CD8-positive, alpha-beta memory T cell (primary cell): ENCODE measurements at regions not wholly inside any gene's neighbourhood (a gene's known extent, or its start where the extent isn't known, plus 50 kb on each side); places are given as distances from the start of the nearest gene placed in this dataset.
A peak's percentile ranks its signal among the peaks of the same experiment; 100 is the strongest.

Experiments used
- CTCF ChIA-PET: fragments of 350-600 bp; sonication (Branson Sonifier 250); formaldehyde crosslinking; loops from one replicate; lab custom pipeline; 2021; ENCODE audit warnings: antibody characterized with exemption; lab: Charles Lee
- POLR2A ChIA-PET: fragments of 350-600 bp; sonication (Branson Sonifier 250); formaldehyde crosslinking; loops from one replicate; lab custom pipeline; 2021; ENCODE audit warnings: antibody characterized with exemption; lab: Charles Lee
- DNase-seq, 5 donors: peaks; one replicate each; pipeline versions ENCODE4 v3.0.0 to v3.0.0-alpha.2; 2020 to 2022; ENCODE audit warnings: mixed read lengths in 1 of 5
- H3K27ac ChIP-seq: one replicate; pipeline ENCODE4 v1.7.0; 2013; ENCODE audit warnings: low read depth, mild to moderate bottlenecking, low read length, moderate library complexity
- H3K27me3 ChIP-seq: 2 replicates; pipeline ENCODE4 v1.7.0; 2013; ENCODE audit warnings: low read length, mild to moderate bottlenecking; ENCODE audit not compliant: insufficient read depth, poor library complexity, severe bottlenecking
- H3K36me3 ChIP-seq: 2 replicates; pipeline ENCODE4 v1.7.0; 2013; ENCODE audit warnings: mild to moderate bottlenecking, low read length, moderate library complexity; ENCODE audit not compliant: insufficient read depth
- H3K4me1 ChIP-seq: 2 replicates; pipeline ENCODE4 v1.7.0; 2013; ENCODE audit warnings: mild to moderate bottlenecking, low read length, moderate library complexity; ENCODE audit not compliant: insufficient read depth
- H3K4me3 ChIP-seq: 2 replicates; pipeline ENCODE4 v1.7.0; 2013; ENCODE audit warnings: mild to moderate bottlenecking, low read length
- H3K9me3 ChIP-seq: 2 replicates; pipeline ENCODE4 v1.7.0; 2013; ENCODE audit warnings: mild to moderate bottlenecking, low read length
- H3K27ac Mint-ChIP-seq, 8 donors: one replicate each; pipeline ENCODE4 v1.8.0; 2020 to 2021; ENCODE audit warnings: mixed read lengths in 8 of 8, mild to moderate bottlenecking in 6 of 8, inconsistent platforms in 3 of 8, moderate library complexity in 3 of 8
- H3K27me3 Mint-ChIP-seq, 2 donors: one replicate each; pipeline ENCODE4 v1.8.0; 2020 to 2021; ENCODE audit warnings: mixed read lengths in 2 of 2, mild to moderate bottlenecking in 1 of 2, moderate library complexity in 1 of 2
- H3K36me3 Mint-ChIP-seq, 3 donors: one replicate each; pipeline ENCODE4 v1.8.0; 2020 to 2021; ENCODE audit warnings: mixed read lengths in 3 of 3, inconsistent platforms in 1 of 3, mild to moderate bottlenecking in 1 of 3
- H3K4me1 Mint-ChIP-seq, 3 donors: one replicate each; pipeline ENCODE4 v1.8.0; 2020 to 2021; ENCODE audit warnings: mixed read lengths in 3 of 3, inconsistent platforms in 1 of 3, mild to moderate bottlenecking in 1 of 3
- H3K4me3 Mint-ChIP-seq, 7 donors: one replicate each; pipeline ENCODE4 v1.8.0; 2020 to 2021; ENCODE audit warnings: mixed read lengths in 7 of 7, mild to moderate bottlenecking in 6 of 7, moderate library complexity in 4 of 7, inconsistent platforms in 2 of 7
- H3K9me3 Mint-ChIP-seq, 5 donors: one replicate each; pipeline ENCODE4 v1.8.0; 2020 to 2022; ENCODE audit warnings: mixed read lengths in 5 of 5, mild to moderate bottlenecking in 3 of 5, moderate library complexity in 2 of 5, inconsistent platforms in 1 of 5

- no peak for DNase-seq
- Histone ChIP-seq H3K36me3 (no peaks in the 10 kb centered on the region), H3K27ac (no peak overlapping the region), H3K9me3 (no peaks in the 10 kb centered on the region), H3K27me3 (no peaks in the 10 kb centered on the region), H3K4me3 (no peak overlapping the region), H3K4me1 (no peaks in the 10 kb centered on the region)
- no peak overlapping the region for H3K4me3 Mint-ChIP-seq
- H3K9me3 Mint-ChIP-seq = no peaks in the 10 kb centered on the region
- H3K27ac Mint-ChIP-seq = peak overlapping the region in 5 of 8 donors; percentile 6 to 50 (median 36)
- POLR2A ChIA-PET = no interaction called here
- H3K4me1 Mint-ChIP-seq = peaks cover 8 to 27% (median 22%) of the 10 kb centered on the region in 3 donors
- H3K27me3 Mint-ChIP-seq = no peaks in the 10 kb centered on the region
- H3K36me3 Mint-ChIP-seq = peaks cover 0 to 4% (median 0%) of the 10 kb centered on the region in 3 donors
- CTCF ChIA-PET = interaction anchor here (1.0 kb wide), 1 partner anchor 26 kb away, joined by 3 read pairs; no protein-coding TSS in a partner anchor
Measured at GRCh38 chr2:241924069-241924908, 54.8 kb downstream of the RTP5 start.

GRCh38 chr2:241924909-241925250 lies 55.4 kb downstream of the RTP5 start:
- POLR2A ChIA-PET = no interaction called here

GRCh38 chr2:241925277-241925676 lies 55.7 kb downstream of the RTP5 start:
- DNase-seq = no peak
- Histone ChIP-seq H3K27me3 (no peaks in the 10 kb centered on the region), H3K9me3 (no peaks in the 10 kb centered on the region), H3K27ac (no peak overlapping the region), H3K4me1 (no peaks in the 10 kb centered on the region), H3K4me3 (no peak overlapping the region), H3K36me3 (no peaks in the 10 kb centered on the region)
- H3K36me3 Mint-ChIP-seq = peaks cover 0 to 4% (median 0%) of the 10 kb centered on the region in 3 donors
- H3K9me3 Mint-ChIP-seq = no peaks in the 10 kb centered on the region
- H3K27me3 Mint-ChIP-seq = no peaks in the 10 kb centered on the region
- H3K4me1 Mint-ChIP-seq = peaks cover 8 to 27% (median 22%) of the 10 kb centered on the region in 3 donors
- H3K4me3 Mint-ChIP-seq = no peak overlapping the region
- CTCF ChIA-PET = interaction anchor here (1.0 kb wide), 1 partner anchor 25 kb away, joined by 3 read pairs; no protein-coding TSS in a partner anchor
- no peak overlapping the region for H3K27ac Mint-ChIP-seq
- POLR2A ChIA-PET = no interaction called here

More at GRCh38 chr2:241924909-241925250, 55.4 kb downstream of the RTP5 start:
- Mint-ChIP-seq H3K4me1 (peaks cover 8 to 27% (median 22%) of the 10 kb centered on the region in 3 donors), H3K36me3 (peaks cover 0 to 4% (median 0%) of the 10 kb centered on the region in 3 donors), H3K4me3 (no peak overlapping the region), H3K27ac (peak overlapping the region in 1 of 8 donors; percentile 29), H3K27me3 (no peaks in the 10 kb centered on the region), H3K9me3 (no peaks in the 10 kb centered on the region)
- Histone ChIP-seq H3K27me3 (no peaks in the 10 kb centered on the region), H3K4me3 (no peak overlapping the region), H3K9me3 (no peaks in the 10 kb centered on the region), H3K36me3 (no peaks in the 10 kb centered on the region), H3K27ac (no peak overlapping the region), H3K4me1 (no peaks in the 10 kb centered on the region)
- CTCF ChIA-PET = interaction anchor here (1.0 kb wide), 1 partner anchor 26 kb away, joined by 3 read pairs; no protein-coding TSS in a partner anchor
- no peak for DNase-seq

GRCh38 chr2:241925821-241926441 lies 56.4 kb downstream of the RTP5 start:
- H3K9me3 Mint-ChIP-seq = no peaks in the 10 kb centered on the region
- peaks cover 0 to 4% (median 0%) of the 10 kb centered on the region in 3 donors for H3K36me3 Mint-ChIP-seq
- H3K4me3 Mint-ChIP-seq = peak overlapping the region in 2 of 7 donors; percentile 15 to 21
- H3K27ac Mint-ChIP-seq = peak overlapping the region in 4 of 8 donors; percentile 13 to 74 (median 60)
- peaks cover 8 to 23% (median 22%) of the 10 kb centered on the region in 3 donors for H3K4me1 Mint-ChIP-seq
- no peaks in the 10 kb centered on the region for H3K27me3 Mint-ChIP-seq
- POLR2A ChIA-PET = no interaction called here
- no peak for DNase-seq
- Histone ChIP-seq H3K36me3 (no peaks in the 10 kb centered on the region), H3K9me3 (no peaks in the 10 kb centered on the region), H3K27ac (no peak overlapping the region), H3K4me1 (no peaks in the 10 kb centered on the region), H3K27me3 (no peaks in the 10 kb centered on the region), H3K4me3 (no peak overlapping the region)
- CTCF ChIA-PET = no interaction called here

GRCh38 chr2:241926541-241927311 lies 57.2 kb downstream of the RTP5 start:
- POLR2A ChIA-PET = no interaction called here
- peak overlapping the region in 1 of 8 donors; percentile 13 for H3K27ac Mint-ChIP-seq
- peak overlapping the region in 1 of 7 donors; percentile 32 for H3K4me3 Mint-ChIP-seq

GRCh38 chr2:241929551-241930490 lies 60.3 kb downstream of the RTP5 start:
- ChIA-PET CTCF (interaction anchor here (1.2 kb wide), 1 partner anchor 21 kb away, joined by 5 read pairs; no protein-coding TSS in a partner anchor), POLR2A (no interaction called here)
- H3K9me3 Mint-ChIP-seq = no peaks in the 10 kb centered on the region
- Histone ChIP-seq H3K27me3 (no peaks in the 10 kb centered on the region), H3K4me3 (no peak overlapping the region), H3K4me1 (no peaks in the 10 kb centered on the region), H3K27ac (no peak overlapping the region), H3K9me3 (no peaks in the 10 kb centered on the region), H3K36me3 (no peaks in the 10 kb centered on the region)
- DNase-seq = no peak
- no peaks in the 10 kb centered on the region for H3K27me3 Mint-ChIP-seq
- H3K27ac Mint-ChIP-seq = peak overlapping the region in 2 of 8 donors; percentile 73 to 83
- H3K4me3 Mint-ChIP-seq = no peak overlapping the region
- peaks cover 4 to 14% (median 11%) of the 10 kb centered on the region in 3 donors for H3K4me1 Mint-ChIP-seq
- H3K36me3 Mint-ChIP-seq = peaks cover 0 to 8% (median 0%) of the 10 kb centered on the region in 3 donors

More at GRCh38 chr2:241926541-241927311, 57.2 kb downstream of the RTP5 start:
- H3K9me3 Mint-ChIP-seq = no peaks in the 10 kb centered on the region
- no peak overlapping the region for H3K27ac ChIP-seq
- no peak overlapping the region for H3K4me3 ChIP-seq
- no peaks in the 10 kb centered on the region for H3K4me1 ChIP-seq
- peaks cover 0 to 5% (median 0%) of the 10 kb centered on the region in 3 donors for H3K36me3 Mint-ChIP-seq
- DNase-seq = no peak
- no peaks in the 10 kb centered on the region for H3K9me3 ChIP-seq
- CTCF ChIA-PET = no interaction called here
- no peaks in the 10 kb centered on the region for H3K27me3 ChIP-seq
- H3K4me1 Mint-ChIP-seq = peaks cover 7 to 22% (median 19%) of the 10 kb centered on the region in 3 donors
- no peaks in the 10 kb centered on the region for H3K36me3 ChIP-seq
- no peaks in the 10 kb centered on the region for H3K27me3 Mint-ChIP-seq
